Astrocyte of the spinal cord (primary cell): ENCODE measurements at regions not wholly inside any gene's neighbourhood (a gene's known extent, or its start where the extent isn't known, plus 50 kb on each side); places are given as distances from the start of the nearest gene placed in this dataset.
A peak's percentile ranks its signal among the peaks of the same experiment; 100 is the strongest.

Experiments used
- DNase-seq: peaks from one replicate; pipeline ENCODE4 v3.0.0; 2011; ENCODE audit warnings: low read depth, low spot score
- H3K4me3 ChIP-seq: 2 replicates; pipeline ENCODE4 v1.5.1; 2011; ENCODE audit warnings: low read depth, mild to moderate bottlenecking, low read length, moderate library complexity
- in situ Hi-C: cut with HindIII; loops from 2 replicates; pipeline ENCODE4 v1.10.0; 2017; ENCODE audit warnings: low sequenced_read_pairs
- TF ChIP-seq, protein P1 (sequence below): IDR thresholded peaks from 2 replicates; pipeline ENCODE4 v1.5.1; 2012; ENCODE audit warnings: low read depth, mild to moderate bottlenecking, low read length, inconsistent platforms

- H3K4me3 ChIP-seq: no peak overlapping the region
- TF ChIP-seq, protein P1, sequence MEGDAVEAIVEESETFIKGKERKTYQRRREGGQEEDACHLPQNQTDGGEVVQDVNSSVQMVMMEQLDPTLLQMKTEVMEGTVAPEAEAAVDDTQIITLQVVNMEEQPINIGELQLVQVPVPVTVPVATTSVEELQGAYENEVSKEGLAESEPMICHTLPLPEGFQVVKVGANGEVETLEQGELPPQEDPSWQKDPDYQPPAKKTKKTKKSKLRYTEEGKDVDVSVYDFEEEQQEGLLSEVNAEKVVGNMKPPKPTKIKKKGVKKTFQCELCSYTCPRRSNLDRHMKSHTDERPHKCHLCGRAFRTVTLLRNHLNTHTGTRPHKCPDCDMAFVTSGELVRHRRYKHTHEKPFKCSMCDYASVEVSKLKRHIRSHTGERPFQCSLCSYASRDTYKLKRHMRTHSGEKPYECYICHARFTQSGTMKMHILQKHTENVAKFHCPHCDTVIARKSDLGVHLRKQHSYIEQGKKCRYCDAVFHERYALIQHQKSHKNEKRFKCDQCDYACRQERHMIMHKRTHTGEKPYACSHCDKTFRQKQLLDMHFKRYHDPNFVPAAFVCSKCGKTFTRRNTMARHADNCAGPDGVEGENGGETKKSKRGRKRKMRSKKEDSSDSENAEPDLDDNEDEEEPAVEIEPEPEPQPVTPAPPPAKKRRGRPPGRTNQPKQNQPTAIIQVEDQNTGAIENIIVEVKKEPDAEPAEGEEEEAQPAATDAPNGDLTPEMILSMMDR: no peak
- DNase-seq: no peak
- in situ Hi-C loops: no loop called here
Measured at GRCh38 chr17:13353590-13353989, 248.1 kb downstream of the HS3ST3A1 start.

- TF ChIP-seq, protein P1: no peak
- H3K4me3 ChIP-seq: no peak overlapping the region
- in situ Hi-C loops: no loop called here
- no peak for DNase-seq
Measured at GRCh38 chr17:13352747-13353415, 248.8 kb downstream of the HS3ST3A1 start.

DNA sequence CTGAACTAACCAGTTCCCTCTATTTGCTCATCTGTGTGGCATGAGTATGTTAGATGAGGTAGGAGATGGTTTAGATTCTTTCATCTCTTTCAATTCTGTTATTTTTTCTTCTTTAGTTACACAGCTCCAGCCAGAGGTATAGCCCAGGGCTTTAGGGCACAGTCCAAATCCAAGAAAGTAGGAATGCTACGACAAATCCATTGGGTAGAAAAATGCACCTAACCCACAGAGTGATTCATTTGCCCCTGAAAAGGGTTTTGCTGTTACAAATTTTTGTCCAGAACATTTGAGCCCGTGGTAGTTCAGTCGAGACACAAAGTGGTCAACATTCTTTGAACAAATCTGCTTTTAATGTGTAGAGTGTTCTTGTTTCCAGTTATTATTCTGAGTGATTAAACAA, 250.7 kb downstream of the HS3ST3A1 start:
- in situ Hi-C loops: no loop called here
- DNase-seq: peak; percentile 93
- TF ChIP-seq, protein P1: no peak
- H3K4me3 ChIP-seq: no peak overlapping the region

DNA sequence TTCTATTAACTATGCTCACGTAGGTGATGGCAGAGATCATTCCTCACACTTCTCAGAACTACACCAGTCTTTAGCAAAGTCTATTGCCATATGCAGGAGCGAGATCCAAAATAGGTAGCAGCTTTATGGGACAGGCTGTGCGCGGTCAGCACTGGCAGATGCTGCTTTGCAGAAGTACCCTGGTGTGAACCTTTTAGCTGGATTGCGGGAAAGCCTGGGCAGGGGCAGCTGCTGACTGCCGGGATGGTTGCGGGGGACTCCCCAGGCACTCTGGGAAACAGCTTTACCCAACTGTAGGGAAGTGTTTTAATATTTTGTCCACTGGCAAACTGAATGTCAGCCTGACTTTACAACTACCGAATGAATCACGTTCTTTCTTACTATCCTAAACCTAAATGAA, 251.3 kb downstream of the HS3ST3A1 start:
- in situ Hi-C loops: no loop called here
- no peak for DNase-seq
- TF ChIP-seq, protein P1: no peak
- H3K4me3 ChIP-seq: no peak overlapping the region

GRCh38 chr17:13346996-13347762, 254.6 kb downstream of the HS3ST3A1 start:
- in situ Hi-C loops: no loop called here
- TF ChIP-seq, protein P1: no peak
- DNase-seq: peak; percentile 98
- H3K4me3 ChIP-seq: no peak overlapping the region

DNA sequence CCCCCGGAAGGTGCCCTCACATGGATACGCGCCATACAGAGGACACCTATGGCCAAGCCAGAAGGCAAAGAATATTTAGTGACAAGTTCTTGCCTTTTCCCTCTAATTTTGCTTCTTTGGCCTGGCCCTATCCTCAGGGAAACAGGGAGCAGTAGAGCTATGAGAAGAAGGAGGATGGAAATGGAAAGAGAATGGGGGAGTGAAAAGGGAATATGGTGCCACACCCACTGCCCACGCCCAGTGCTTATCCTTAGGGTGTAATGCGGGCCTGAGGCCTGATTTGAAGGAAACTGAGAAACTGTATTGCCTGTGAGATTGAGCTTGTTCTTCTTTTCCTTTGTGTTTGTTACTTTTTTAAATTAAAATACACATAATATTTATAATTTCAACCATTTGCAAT, 255.1 kb downstream of the HS3ST3A1 start:
- DNase-seq: no peak
- no peak overlapping the region for H3K4me3 ChIP-seq
- in situ Hi-C loops: no loop called here
- TF ChIP-seq, protein P1: no peak
